GM23338 (cell line): ENCODE measurements at regions not wholly inside any gene's neighbourhood (a gene's known extent, or its start where the extent isn't known, plus 50 kb on each side); places are given as distances from the start of the nearest gene placed in this dataset.
A peak's percentile ranks its signal among the peaks of the same experiment; 100 is the strongest.

Experiments used
- ATAC-seq: fragments of 200-7000 bp; cut with Tn5 transposase; 3 replicates; pipeline ENCODE4 v1.9.1; 2020
- DNase-seq: peaks from one replicate; pipeline ENCODE4 v3.0.0-alpha.2; 2015; ENCODE audit warnings: low spot score
- H2AFZ ChIP-seq: fragments of 200-600 bp; sonication (generic); 2 replicates; pipeline ENCODE4 v1.8.0; 2016; ENCODE audit warnings: antibody characterized with exemption, mild to moderate bottlenecking, moderate library complexity
- H3F3A ChIP-seq: fragments of 200-600 bp; sonication (generic); replicated peaks from 2 replicates; pipeline ENCODE4 v1.8.0; 2017; ENCODE audit warnings: antibody characterized with exemption, mixed run types, low read depth
- H3K27ac ChIP-seq: fragments of 200-600 bp; sonication (generic); 2 replicates; pipeline ENCODE4 v1.6.1; 2016; ENCODE audit warnings: low read depth
- H3K27me3 ChIP-seq: fragments of 200-600 bp; sonication (generic); 2 replicates; pipeline ENCODE4 v1.8.0; 2016; ENCODE audit warnings: mild to moderate bottlenecking, mixed run types, moderate library complexity; ENCODE audit not compliant: insufficient read depth
- H3K36me3 ChIP-seq: fragments of 200-600 bp; sonication (generic); 2 replicates; pipeline ENCODE4 v1.8.0; 2016; ENCODE audit warnings: mild to moderate bottlenecking; ENCODE audit not compliant: insufficient read depth
- H3K4me1 ChIP-seq: fragments of 200-600 bp; sonication (generic); 2 replicates; pipeline ENCODE4 v1.8.0; 2016; ENCODE audit warnings: mild to moderate bottlenecking, moderate library complexity; ENCODE audit not compliant: insufficient read depth
- H3K4me2 ChIP-seq: fragments of 200-600 bp; sonication (generic); 2 replicates; pipeline ENCODE4 v1.7.1; 2017; ENCODE audit warnings: mixed run types
- H3K4me3 ChIP-seq: fragments of 200-600 bp; sonication (generic); 2 replicates; pipeline ENCODE4 v1.6.1; 2016; ENCODE audit warnings: mixed run types
- H3K79me2 ChIP-seq: fragments of 200-600 bp; sonication (generic); replicated peaks from 2 replicates; pipeline ENCODE4 v1.8.0; 2017; ENCODE audit warnings: mild to moderate bottlenecking; ENCODE audit not compliant: insufficient read depth
- H3K9me2 ChIP-seq: fragments of 200-600 bp; sonication (generic); 2 replicates; pipeline ENCODE4 v1.8.0; 2017; ENCODE audit not compliant: insufficient read depth
- H4K20me1 ChIP-seq: fragments of 200-600 bp; sonication (generic); replicated peaks from 2 replicates; pipeline ENCODE4 v1.8.0; 2017; ENCODE audit warnings: mild to moderate bottlenecking; ENCODE audit not compliant: insufficient read depth
- H3K27ac Mint-ChIP-seq: 2 replicates; pipeline ENCODE4 v1.8.0; 2020; ENCODE audit warnings: inconsistent platforms, mild to moderate bottlenecking, moderate library complexity, mixed read lengths
- H3K27me3 Mint-ChIP-seq: 3 replicates; pipeline ENCODE4 v1.8.0; 2022; ENCODE audit warnings: low read depth, mild to moderate bottlenecking, moderate library complexity, mixed read lengths, inconsistent platforms; ENCODE audit not compliant: insufficient read depth, poor library complexity
- H3K36me3 Mint-ChIP-seq: 3 replicates; pipeline ENCODE4 v1.8.0; 2021; ENCODE audit warnings: low read depth, mild to moderate bottlenecking, inconsistent platforms, moderate library complexity, mixed read lengths
- H3K4me1 Mint-ChIP-seq: 3 replicates; pipeline ENCODE4 v1.8.0; 2020; ENCODE audit warnings: mild to moderate bottlenecking, inconsistent platforms, mixed read lengths
- H3K4me3 Mint-ChIP-seq: 3 replicates; pipeline ENCODE4 v1.8.0; 2021; ENCODE audit warnings: moderate library complexity, mild to moderate bottlenecking, inconsistent platforms, mixed read lengths
- H3K9me3 Mint-ChIP-seq: 3 replicates; pipeline ENCODE4 v1.8.0; 2020; ENCODE audit warnings: moderate library complexity, mild to moderate bottlenecking, inconsistent platforms, mixed read lengths
- CREB1 ChIP-seq: fragments of 250-450 bp; sonication (Bioruptor Pico); IDR thresholded peaks from 2 replicates; pipeline ENCODE4 v1.5.0; 2020; ENCODE audit warnings: low read depth, mild to moderate bottlenecking, moderate library complexity
- CTCF ChIP-seq, 2 experiments: fragments of 200-600 bp in 1 of 2; sonication (generic) in 1 of 2; conservative IDR thresholded peaks; 2 replicates each; pipeline versions ENCODE4 v1.5.1 to v1.6.1; 2016 to 2017; ENCODE audit warnings: antibody characterized with exemption in 2 of 2, low read depth in 2 of 2, mild to moderate bottlenecking in 2 of 2, moderate library complexity in 1 of 2
- ETS1 ChIP-seq: IDR thresholded peaks from 2 replicates; pipeline ENCODE4 v1.6.1; 2016; ENCODE audit warnings: antibody characterized with exemption
- EZH2phosphoT487 ChIP-seq: fragments of 200-600 bp; sonication (generic); IDR thresholded peaks from one replicate; pipeline ENCODE4 v1.8.1; 2018; ENCODE audit warnings: antibody characterized with exemption; ENCODE audit not compliant: unreplicated experiment
- JUNB ChIP-seq: IDR thresholded peaks from one replicate; pipeline ENCODE4 v1.6.1; 2016; ENCODE audit warnings: antibody characterized with exemption; ENCODE audit not compliant: unreplicated experiment
- NANOG ChIP-seq: IDR thresholded peaks from 2 replicates; pipeline ENCODE4 v1.6.1; 2016; ENCODE audit warnings: antibody characterized with exemption, borderline replicate concordance
- STAT1 ChIP-seq: IDR thresholded peaks from one replicate; pipeline ENCODE4 v1.6.1; 2016; ENCODE audit warnings: antibody characterized with exemption; ENCODE audit not compliant: unreplicated experiment
- ZNF114 ChIP-seq: fragments of 250-450 bp; sonication (Bioruptor Pico); IDR thresholded peaks from 2 replicates; pipeline ENCODE4 v1.5.0; 2020; ENCODE audit warnings: mild to moderate bottlenecking, moderate library complexity
- ZNF331 ChIP-seq: fragments of 250-450 bp; sonication (Bioruptor Pico); IDR thresholded peaks from 2 replicates; pipeline ENCODE4 v1.5.0; 2020; ENCODE audit warnings: low read depth, mild to moderate bottlenecking, moderate library complexity

- Histone ChIP-seq H3K79me2 (no peaks in the 10 kb centered on the region), H3K27me3 (peaks cover 32% of the 10 kb centered on the region), H3K27ac (no peak overlapping the region), H3K4me3 (no peak overlapping the region), H4K20me1 (no peaks in the 10 kb centered on the region; the same call in 1 of the 2 replicates), H3K4me2 (no peak overlapping the region), H3K9me2 (no peaks in the 10 kb centered on the region), H3K36me3 (no peaks in the 10 kb centered on the region), H3F3A (no peaks in the 10 kb centered on the region), H2AFZ (no peak overlapping the region), H3K4me1 (no peaks in the 10 kb centered on the region)
- Mint-ChIP-seq H3K27me3 (peaks cover 12% of the 10 kb centered on the region), H3K4me3 (no peak overlapping the region), H3K36me3 (no peaks in the 10 kb centered on the region), H3K9me3 (no peaks in the 10 kb centered on the region; the same call in 2 of the 3 replicates), H3K4me1 (no peaks in the 10 kb centered on the region), H3K27ac (no peak overlapping the region)
- ATAC-seq = no peak
- DNase-seq = no peak
- no peak for TF ChIP-seq ETS1
- no peak for TF ChIP-seq ZNF331 (CRISPR knock-in tag)
- no peak for TF ChIP-seq JUNB
- no peak for TF ChIP-seq NANOG
- no peak for TF ChIP-seq EZH2phosphoT487
- TF ChIP-seq ZNF114 (CRISPR knock-in tag) = no peak
- no peak for TF ChIP-seq CREB1
- no peak for TF ChIP-seq CTCF (conservative IDR thresholded peaks at IDR 0.05; ENCODE audit: low read depth in 2 of 2)
- TF ChIP-seq STAT1 = no peak
Observed at GRCh38 chr10:15462253-15462897, 91.3 kb upstream of the FAM171A1 start.

GRCh38 chr10:15461353-15462108, 90.4 kb upstream of the FAM171A1 start:
- no peak overlapping the region for H3K4me2 ChIP-seq
- H3K27me3 Mint-ChIP-seq = peaks cover 6% of the 10 kb centered on the region

More at GRCh38 chr10:15461353-15462108, 90.4 kb upstream of the FAM171A1 start:
- Histone ChIP-seq H3K27ac (no peak overlapping the region), H3K27me3 (peaks cover 23% of the 10 kb centered on the region), H3K36me3 (no peaks in the 10 kb centered on the region), H2AFZ (no peak overlapping the region), H3K9me2 (no peaks in the 10 kb centered on the region), H4K20me1 (no peaks in the 10 kb centered on the region; the same call in 1 of the 2 replicates), H3K79me2 (no peaks in the 10 kb centered on the region), H3K4me3 (no peak overlapping the region), H3K4me1 (no peaks in the 10 kb centered on the region), H3F3A (no peaks in the 10 kb centered on the region)
- Mint-ChIP-seq H3K36me3 (no peaks in the 10 kb centered on the region), H3K4me1 (no peaks in the 10 kb centered on the region), H3K27ac (no peak overlapping the region), H3K4me3 (no peak overlapping the region), H3K9me3 (no peaks in the 10 kb centered on the region; the same call in 2 of the 3 replicates)
- DNase-seq = no peak
- ATAC-seq = no peak
- TF ChIP-seq CTCF (conservative IDR thresholded peaks at IDR 0.05; ENCODE audit: low read depth in 2 of 2) (peak in 1 of 2 experiments; percentile 24; a peak in 1 of 4 replicates), CREB1 (no peak)
